GM12874 (cell line): ENCODE measurements at regions not wholly inside any gene's neighbourhood (a gene's known extent, or its start where the extent isn't known, plus 50 kb on each side); places are given as distances from the start of the nearest gene placed in this dataset.

ENCODE experiments used
- CTCF ChIP-seq: IDR thresholded peaks from 2 replicates; pipeline ENCODE4 v1.5.1; 2011; ENCODE audit warnings: low read depth, mild to moderate bottlenecking, control low read depth, low read length, moderate library complexity; ENCODE audit not compliant: insufficient read depth

GRCh38 chr6:138598562-138599173 lies 99.4 kb upstream of the NHSL1 start:
- no peak for TF ChIP-seq CTCF

- no peak for TF ChIP-seq CTCF
Observed at GRCh38 chr6:138600261-138600660, 101.0 kb upstream of the NHSL1 start.

- no peak for TF ChIP-seq CTCF
Observed at GRCh38 chr6:138600726-138601125, 101.4 kb upstream of the NHSL1 start.

- TF ChIP-seq CTCF, result no peak
Observed at GRCh38 chr6:138601128-138601527, 101.8 kb upstream of the NHSL1 start.

GRCh38 chr6:138605958-138606357 lies 106.7 kb upstream of the NHSL1 start:
- no peak for TF ChIP-seq CTCF

GRCh38 chr6:138607478-138608433 lies 108.5 kb upstream of the NHSL1 start:
- TF ChIP-seq CTCF, result no peak

GRCh38 chr6:138608896-138609295 lies 109.6 kb upstream of the NHSL1 start:
- TF ChIP-seq CTCF, result no peak
